Liver (tissue), 8 donors: ENCODE measurements at regions not wholly inside any gene's neighbourhood (a gene's known extent, or its start where the extent isn't known, plus 50 kb on each side); places are given as distances from the start of the nearest gene placed in this dataset.

Source experiments
- DNase-seq: peaks from one replicate; pipeline ENCODE4 v3.0.0-alpha.2; 2017; ENCODE audit warnings: low spot score
- H3K27ac ChIP-seq, 2 donors: one replicate each; pipeline ENCODE4 v1.7.0; 2013; ENCODE audit warnings: inconsistent platforms in 2 of 2, low read length in 2 of 2, control low read depth in 1 of 2, low read depth in 1 of 2, mild to moderate bottlenecking in 1 of 2
- H3K27me3 ChIP-seq, 4 donors: one replicate each; pipeline versions ENCODE4 v1.6.1 to v1.7.0; 2013; ENCODE audit warnings: low read length in 3 of 4, inconsistent platforms in 1 of 4, mild to moderate bottlenecking in 1 of 4, moderate library complexity in 1 of 4; ENCODE audit not compliant: control insufficient read depth in 4 of 4, insufficient read depth in 4 of 4
- H3K36me3 ChIP-seq, 4 donors: one replicate each; pipeline versions ENCODE4 v1.6.1 to v1.7.0; 2013; ENCODE audit warnings: low read length in 3 of 4, mild to moderate bottlenecking in 3 of 4, low read depth in 1 of 4, moderate library complexity in 1 of 4; ENCODE audit not compliant: control insufficient read depth in 4 of 4, insufficient read depth in 3 of 4
- H3K4me1 ChIP-seq, 4 donors: one replicate each; pipeline versions ENCODE4 v1.6.1 to v1.7.0; 2013; ENCODE audit warnings: low read length in 3 of 4, mild to moderate bottlenecking in 3 of 4, moderate library complexity in 1 of 4; ENCODE audit not compliant: control insufficient read depth in 4 of 4, insufficient read depth in 4 of 4
- H3K4me3 ChIP-seq, 3 donors: one replicate each; pipeline versions ENCODE4 v1.6.1 to v1.7.0; 2013; ENCODE audit warnings: low read length in 3 of 3, control low read depth in 1 of 3, low read depth in 1 of 3, mild to moderate bottlenecking in 1 of 3
- H3K9ac ChIP-seq, 2 donors: one replicate each; pipeline ENCODE4 v1.7.0; 2013; ENCODE audit warnings: low read length in 2 of 2, mild to moderate bottlenecking in 2 of 2, moderate library complexity in 2 of 2, control low read depth in 1 of 2, low read depth in 1 of 2
- H3K9me3 ChIP-seq, 4 donors: one replicate each; pipeline versions ENCODE4 v1.6.1 to v1.7.0; 2013; ENCODE audit warnings: low read length in 3 of 4; ENCODE audit not compliant: control insufficient read depth in 4 of 4
- CTCF ChIP-seq: fragments of 150-350 bp; IDR thresholded peaks from 2 replicates; pipeline ENCODE4 v1.5.1; 2017; ENCODE audit warnings: improper control_type of control experiment, low read depth, low read length; ENCODE audit not compliant: missing input control
- EGR1 ChIP-seq, 2 donors: IDR thresholded peaks; 2 replicates each; pipeline ENCODE4 v1.6.1; 2016 to 2018; ENCODE audit warnings: antibody characterized with exemption in 2 of 2, low read depth in 2 of 2
- FOXA1 ChIP-seq: IDR thresholded peaks from 2 replicates; pipeline ENCODE4 v1.6.1; 2016; ENCODE audit warnings: antibody characterized with exemption
- FOXA2 ChIP-seq: IDR thresholded peaks from 2 replicates; pipeline ENCODE4 v1.6.1; 2016; ENCODE audit warnings: antibody characterized with exemption
- GABPA ChIP-seq, 2 donors: IDR thresholded peaks in 1 of 2; conservative IDR thresholded peaks in 1 of 2; 2 replicates each; pipeline ENCODE4 v1.6.1; 2016; ENCODE audit warnings: antibody characterized with exemption in 2 of 2, mild to moderate bottlenecking in 1 of 2, moderate library complexity in 1 of 2
- HNF4A ChIP-seq, 2 donors: conservative IDR thresholded peaks; 2 replicates each; pipeline ENCODE4 v1.6.1; 2016; ENCODE audit warnings: antibody characterized with exemption in 2 of 2, mild to moderate bottlenecking in 2 of 2
- HNF4G ChIP-seq: IDR thresholded peaks from 2 replicates; pipeline ENCODE4 v1.6.1; 2016; ENCODE audit warnings: antibody characterized with exemption
- JUND ChIP-seq, 2 donors: IDR thresholded peaks; 2 replicates each; pipeline ENCODE4 v1.6.1; 2016; ENCODE audit warnings: antibody characterized with exemption in 2 of 2
- NR2F2 ChIP-seq: IDR thresholded peaks from 2 replicates; pipeline ENCODE4 v1.6.1; 2016; ENCODE audit warnings: antibody characterized with exemption
- RAD21 ChIP-seq, 2 donors: IDR thresholded peaks; 2 replicates each; pipeline ENCODE4 v1.6.1; 2016; ENCODE audit warnings: antibody characterized with exemption in 2 of 2, mild to moderate bottlenecking in 2 of 2
- RXRA ChIP-seq, 2 donors: IDR thresholded peaks; 2 replicates each; pipeline ENCODE4 v1.6.1; 2017 to 2018; ENCODE audit warnings: antibody characterized with exemption in 2 of 2, mild to moderate bottlenecking in 1 of 2
- SP1 ChIP-seq: IDR thresholded peaks from 2 replicates; pipeline ENCODE4 v1.6.1; 2018; ENCODE audit warnings: antibody characterized with exemption, mild to moderate bottlenecking
- TAF1 ChIP-seq: conservative IDR thresholded peaks from 2 replicates; pipeline ENCODE4 v1.6.1; 2016; ENCODE audit warnings: antibody characterized with exemption, mild to moderate bottlenecking
- YY1 ChIP-seq: IDR thresholded peaks from 2 replicates; pipeline ENCODE4 v1.6.1; 2016; ENCODE audit warnings: antibody characterized with exemption, mild to moderate bottlenecking
- WGBS: extraction: QIAGEN DNeasy Blood & Tissue Kit; methylation state at CpG from one replicate; pipeline ENCODE4 v1.1.7; 2013; 5-methylcytosine and 5-hydroxymethylcytosine counted together
- TF ChIP-seq, protein P1 (sequence below): IDR thresholded peaks from 2 replicates; pipeline ENCODE4 v1.6.1; 2016; ENCODE audit warnings: antibody characterized with exemption, mild to moderate bottlenecking
- TF ChIP-seq, protein P2 (sequence below): IDR thresholded peaks from 2 replicates; pipeline ENCODE4 v1.6.1; 2016; ENCODE audit warnings: antibody characterized with exemption
- TF ChIP-seq, protein P3 (sequence below): IDR thresholded peaks from 2 replicates; pipeline ENCODE4 v1.6.1; 2016; ENCODE audit warnings: antibody characterized with exemption
- donor health status: healthy.
- donor health status: healthy.
- donor health status: healthy.
- donor health status: healthy.
- donor health status: healthy.

DNA sequence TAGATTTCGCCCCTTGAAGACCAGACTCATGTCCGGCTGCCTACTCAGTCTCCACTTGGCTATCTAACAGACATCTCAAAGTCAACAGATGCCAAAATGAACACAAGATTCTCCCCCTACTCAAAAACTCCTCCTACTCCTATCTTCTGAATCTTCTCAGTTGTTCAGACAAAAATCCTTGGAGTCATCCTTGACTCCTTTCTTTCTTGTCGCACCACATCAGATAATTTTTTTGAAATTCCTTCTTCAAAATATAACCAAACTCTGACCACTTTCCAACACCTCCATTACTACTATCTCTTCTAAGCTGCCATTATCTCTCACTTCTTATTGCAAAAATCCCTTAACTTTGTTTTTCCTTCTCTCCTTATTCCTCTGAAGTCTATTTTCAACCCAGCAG is 141.9 kb upstream of the SLC7A14 start:
- no peak for TF ChIP-seq JUND (IDR thresholded peaks at IDR 0.05)
- TF ChIP-seq RXRA (IDR thresholded peaks at IDR 0.05), result no peak
- TF ChIP-seq EGR1 (IDR thresholded peaks at IDR 0.05; ENCODE audit: low read depth in 2 of 2), result no peak
- no peak for TF ChIP-seq CTCF
- no peak for TF ChIP-seq GABPA (IDR thresholded peaks at IDR 0.05 in 1 of 2, conservative IDR thresholded peaks at IDR 0.05 in 1 of 2)
- no peak for TF ChIP-seq HNF4G
- no peak for TF ChIP-seq NR2F2
- no peak for TF ChIP-seq FOXA1
- TF ChIP-seq YY1, result no peak
- no peak for TF ChIP-seq SP1
- Histone ChIP-seq H3K9me3 (no peaks in the 10 kb centered on the region), H3K27ac (no peak overlapping the region), H3K4me3 (no peak overlapping the region), H3K36me3 (no peaks in the 10 kb centered on the region), H3K9ac (no peak overlapping the region), H3K4me1 (peaks cover 0 to 3% (median 0%) of the 10 kb centered on the region in 4 donors), H3K27me3 (no peaks in the 10 kb centered on the region)
- 97% methylated on average over 3 of the region's 3 CpGs for WGBS
- no peak for DNase-seq

DNA sequence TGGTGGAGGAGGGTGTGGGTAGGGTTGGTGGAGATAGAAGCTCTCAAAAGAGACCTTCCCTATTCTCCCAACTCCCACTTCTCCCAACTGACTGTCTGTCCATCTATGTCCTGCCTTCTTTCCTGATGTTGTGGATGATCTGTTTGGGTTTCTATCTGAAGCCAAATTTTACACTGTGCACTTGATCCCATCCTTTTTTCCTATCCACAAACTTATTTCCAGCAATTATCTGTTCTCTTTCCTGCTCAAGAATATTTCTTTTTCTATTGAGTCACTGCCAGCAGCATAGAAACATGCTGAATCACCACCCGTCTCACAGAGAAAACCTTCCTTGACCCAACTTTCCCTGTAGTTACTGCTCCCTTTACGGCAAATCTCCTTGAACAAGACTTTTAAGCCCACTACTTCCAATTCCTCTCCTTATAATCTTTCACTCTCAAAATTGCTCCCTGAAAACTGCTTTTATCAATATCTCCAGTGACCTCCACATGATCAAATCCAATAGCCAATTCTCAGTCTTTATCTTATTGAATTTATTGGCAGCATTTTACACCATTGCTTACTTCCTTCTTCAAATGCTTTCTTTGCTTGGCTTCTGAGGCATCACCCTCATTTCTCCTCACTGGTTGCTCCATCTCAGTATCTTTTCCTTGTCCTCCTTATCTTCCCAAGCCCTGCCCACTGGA is 141.2 kb upstream of the SLC7A14 start:
- H3K9me3 ChIP-seq, result no peaks in the 10 kb centered on the region
- H3K4me3 ChIP-seq, result no peak overlapping the region
- no peak for DNase-seq
- 72% methylated on average over 2 of the region's 2 CpGs for WGBS
- H3K4me1 ChIP-seq, result peaks cover 0 to 3% (median 0%) of the 10 kb centered on the region in 4 donors
- H3K36me3 ChIP-seq, result no peaks in the 10 kb centered on the region
- H3K27me3 ChIP-seq, result no peaks in the 10 kb centered on the region
- H3K9ac ChIP-seq, result no peak overlapping the region
- no peak overlapping the region for H3K27ac ChIP-seq
- TF ChIP-seq, protein P1, sequence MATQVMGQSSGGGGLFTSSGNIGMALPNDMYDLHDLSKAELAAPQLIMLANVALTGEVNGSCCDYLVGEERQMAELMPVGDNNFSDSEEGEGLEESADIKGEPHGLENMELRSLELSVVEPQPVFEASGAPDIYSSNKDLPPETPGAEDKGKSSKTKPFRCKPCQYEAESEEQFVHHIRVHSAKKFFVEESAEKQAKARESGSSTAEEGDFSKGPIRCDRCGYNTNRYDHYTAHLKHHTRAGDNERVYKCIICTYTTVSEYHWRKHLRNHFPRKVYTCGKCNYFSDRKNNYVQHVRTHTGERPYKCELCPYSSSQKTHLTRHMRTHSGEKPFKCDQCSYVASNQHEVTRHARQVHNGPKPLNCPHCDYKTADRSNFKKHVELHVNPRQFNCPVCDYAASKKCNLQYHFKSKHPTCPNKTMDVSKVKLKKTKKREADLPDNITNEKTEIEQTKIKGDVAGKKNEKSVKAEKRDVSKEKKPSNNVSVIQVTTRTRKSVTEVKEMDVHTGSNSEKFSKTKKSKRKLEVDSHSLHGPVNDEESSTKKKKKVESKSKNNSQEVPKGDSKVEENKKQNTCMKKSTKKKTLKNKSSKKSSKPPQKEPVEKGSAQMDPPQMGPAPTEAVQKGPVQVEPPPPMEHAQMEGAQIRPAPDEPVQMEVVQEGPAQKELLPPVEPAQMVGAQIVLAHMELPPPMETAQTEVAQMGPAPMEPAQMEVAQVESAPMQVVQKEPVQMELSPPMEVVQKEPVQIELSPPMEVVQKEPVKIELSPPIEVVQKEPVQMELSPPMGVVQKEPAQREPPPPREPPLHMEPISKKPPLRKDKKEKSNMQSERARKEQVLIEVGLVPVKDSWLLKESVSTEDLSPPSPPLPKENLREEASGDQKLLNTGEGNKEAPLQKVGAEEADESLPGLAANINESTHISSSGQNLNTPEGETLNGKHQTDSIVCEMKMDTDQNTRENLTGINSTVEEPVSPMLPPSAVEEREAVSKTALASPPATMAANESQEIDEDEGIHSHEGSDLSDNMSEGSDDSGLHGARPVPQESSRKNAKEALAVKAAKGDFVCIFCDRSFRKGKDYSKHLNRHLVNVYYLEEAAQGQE, result no peak
- TF ChIP-seq, protein P2, sequence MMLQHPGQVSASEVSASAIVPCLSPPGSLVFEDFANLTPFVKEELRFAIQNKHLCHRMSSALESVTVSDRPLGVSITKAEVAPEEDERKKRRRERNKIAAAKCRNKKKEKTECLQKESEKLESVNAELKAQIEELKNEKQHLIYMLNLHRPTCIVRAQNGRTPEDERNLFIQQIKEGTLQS, result no peak
- TF ChIP-seq TAF1, result no peak
- no peak for TF ChIP-seq HNF4G
- no peak for TF ChIP-seq FOXA2
- no peak for TF ChIP-seq EGR1 (IDR thresholded peaks at IDR 0.05; ENCODE audit: low read depth in 2 of 2)
- no peak for TF ChIP-seq RAD21 (IDR thresholded peaks at IDR 0.05)
- TF ChIP-seq, protein P3, sequence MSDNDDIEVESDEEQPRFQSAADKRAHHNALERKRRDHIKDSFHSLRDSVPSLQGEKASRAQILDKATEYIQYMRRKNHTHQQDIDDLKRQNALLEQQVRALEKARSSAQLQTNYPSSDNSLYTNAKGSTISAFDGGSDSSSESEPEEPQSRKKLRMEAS, result no peak
- TF ChIP-seq CTCF, result no peak
- no peak for TF ChIP-seq HNF4A (conservative IDR thresholded peaks at IDR 0.05)
- no peak for TF ChIP-seq FOXA1
